ENCODE measurements at regions not wholly inside any gene's neighbourhood (a gene's known extent, or its start where the extent isn't known, plus 50 kb on each side); places are given as distances from the start of the nearest gene placed in this dataset.

DNA sequence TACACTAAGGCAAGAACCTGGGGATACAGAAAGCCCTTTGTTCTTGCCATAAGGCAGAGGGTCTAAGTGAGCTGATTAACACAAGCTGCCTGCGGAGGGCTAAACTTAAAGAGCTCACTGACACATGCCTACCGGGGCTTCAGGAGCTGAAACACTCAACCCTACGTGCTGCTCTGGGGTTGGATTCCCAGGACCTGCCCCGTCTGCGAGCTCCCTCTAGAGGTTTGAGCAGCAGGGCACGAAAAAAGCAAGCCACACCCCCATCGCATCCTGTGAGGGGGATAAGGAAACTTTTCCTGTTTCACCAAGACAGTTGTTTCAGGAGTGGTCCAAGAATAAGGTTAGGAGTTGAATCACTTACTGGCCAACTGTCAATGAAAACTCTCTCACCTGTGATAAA is 562.1 kb downstream of the TMX3 start:
- in situ Hi-C loops (cut with MboI), result no loop called here
- DNase-seq, result no peak
- Histone ChIP-seq H2AFZ (no peak overlapping the region), H3K79me2 (ENCODE audit: insufficient read depth) (no peaks in the 10 kb centered on the region), H3K9me2 (ENCODE audit: insufficient read depth) (no peaks in the 10 kb centered on the region), H4K20me1 (ENCODE audit: insufficient read depth) (no peaks in the 10 kb centered on the region), H3K27me3 (replicated peaks; ENCODE audit: insufficient read depth) (no peaks in the 10 kb centered on the region), H3K4me3 (no peak overlapping the region), H3K9ac (no peak overlapping the region), H3K4me1 (ENCODE audit: insufficient read depth) (no peaks in the 10 kb centered on the region), H3K36me3 (ENCODE audit: low read depth) (no peaks in the 10 kb centered on the region), H3F3A (ENCODE audit: insufficient read depth) (no peaks in the 10 kb centered on the region), H3K27ac (no peak overlapping the region), H3K9me3 (ENCODE audit: low read depth) (no peaks in the 10 kb centered on the region), H3K4me2 (ENCODE audit: unreplicated experiment) (no peak overlapping the region)
- no peak for TF ChIP-seq EZH2phosphoT487 (IDR thresholded peaks at IDR 0.05; ENCODE audit: insufficient read depth, low read depth)
- no peak for TF ChIP-seq EZH2 (IDR thresholded peaks at IDR 0.05; ENCODE audit: insufficient read depth, poor library complexity, severe bottlenecking)
- WGBS, 2 experiments (ENCODE audit: low coverage in 1 of 2, low lambda C conversion rate in 2 of 2, missing lambda C conversion rate in 2 of 2), result 88 to 90% methylated on average over 7 of the region's 7 CpGs

DNA sequence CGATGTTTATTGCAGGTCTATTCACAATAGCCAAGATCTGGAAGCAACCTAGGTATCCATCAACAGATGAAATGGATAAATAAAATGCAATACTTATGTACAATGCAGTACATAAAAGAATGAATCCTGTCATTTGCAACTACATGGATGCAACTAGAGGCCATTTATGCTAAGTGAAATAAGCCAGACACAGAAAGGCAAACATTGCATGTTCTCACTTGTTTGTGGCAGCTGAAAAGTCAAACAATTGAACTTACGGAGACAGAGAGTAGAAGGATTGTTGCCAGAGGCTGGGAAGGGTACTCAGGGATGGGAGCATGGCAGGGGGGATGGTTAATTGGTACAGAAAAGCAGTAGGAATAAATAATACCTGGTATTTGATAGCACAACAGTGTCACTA is 563.9 kb downstream of the TMX3 start:
- no peak overlapping the region for H3K4me3 ChIP-seq
- H2AFZ ChIP-seq, result no peak overlapping the region
- WGBS, 2 experiments (ENCODE audit: low coverage in 1 of 2, low lambda C conversion rate in 2 of 2, missing lambda C conversion rate in 2 of 2), result 87 to 95% methylated on average over 2 of the region's 2 CpGs

DNA sequence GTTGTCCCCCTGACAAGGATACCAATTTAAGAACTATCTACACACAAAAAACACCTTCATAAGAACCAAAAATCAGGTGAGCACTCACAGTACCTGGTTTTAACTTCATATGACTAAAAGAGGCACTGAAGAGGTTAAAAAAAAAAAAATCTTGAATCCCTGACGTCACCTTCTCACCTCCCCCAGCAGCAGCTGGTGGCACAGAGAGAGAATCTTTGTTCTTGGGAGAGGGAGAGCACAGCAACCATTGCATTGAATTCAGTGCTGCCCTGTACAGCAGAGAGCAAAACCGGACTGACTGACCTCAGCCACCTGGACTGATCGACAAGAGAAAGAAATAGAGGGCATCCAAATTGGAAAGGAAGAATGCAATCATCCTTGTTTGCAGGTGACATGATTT is 566.0 kb downstream of the TMX3 start:
- Histone ChIP-seq H3K36me3 (ENCODE audit: low read depth) (no peaks in the 10 kb centered on the region), H3K4me3 (no peak overlapping the region), H3K4me2 (ENCODE audit: unreplicated experiment) (no peak overlapping the region), H2AFZ (no peak overlapping the region), H3K27me3 (replicated peaks; ENCODE audit: insufficient read depth) (no peaks in the 10 kb centered on the region), H3K27ac (no peak overlapping the region), H3K4me1 (ENCODE audit: insufficient read depth) (no peaks in the 10 kb centered on the region), H3K79me2 (ENCODE audit: insufficient read depth) (no peaks in the 10 kb centered on the region), H3K9me3 (ENCODE audit: low read depth) (no peaks in the 10 kb centered on the region), H3F3A (ENCODE audit: insufficient read depth) (no peaks in the 10 kb centered on the region), H4K20me1 (ENCODE audit: insufficient read depth) (no peaks in the 10 kb centered on the region), H3K9me2 (ENCODE audit: insufficient read depth) (0 out of 2 replicates have a peak, but pooled peaks cover 3% of the 10 kb centered on the region), H3K9ac (no peak overlapping the region)
- no peak for DNase-seq
- in situ Hi-C loops (cut with MboI), result no loop called here
- WGBS, 2 experiments (ENCODE audit: low coverage in 1 of 2, low lambda C conversion rate in 2 of 2, missing lambda C conversion rate in 2 of 2), result 42 to 62% methylated on average over 3 of the region's 3 CpGs
- TF ChIP-seq EZH2phosphoT487 (IDR thresholded peaks at IDR 0.05; ENCODE audit: insufficient read depth, low read depth) (no peak), EZH2 (IDR thresholded peaks at IDR 0.05; ENCODE audit: insufficient read depth, poor library complexity, severe bottlenecking) (no peak)

More for the DNA sequence above, 563.9 kb downstream of the TMX3 start:
- in situ Hi-C loops (cut with MboI), result no loop called here
- H3K27me3 ChIP-seq (replicated peaks; ENCODE audit: insufficient read depth), result no peaks in the 10 kb centered on the region
- no peaks in the 10 kb centered on the region for H3F3A ChIP-seq (ENCODE audit: insufficient read depth)
- H4K20me1 ChIP-seq (ENCODE audit: insufficient read depth), result no peaks in the 10 kb centered on the region
- H3K4me1 ChIP-seq (ENCODE audit: insufficient read depth), result no peaks in the 10 kb centered on the region
- DNase-seq, result no peak
- no peak overlapping the region for H3K27ac ChIP-seq
- no peaks in the 10 kb centered on the region for H3K36me3 ChIP-seq (ENCODE audit: low read depth)
- H3K9me3 ChIP-seq (ENCODE audit: low read depth), result no peaks in the 10 kb centered on the region
- no peaks in the 10 kb centered on the region for H3K79me2 ChIP-seq (ENCODE audit: insufficient read depth)
- TF ChIP-seq EZH2phosphoT487 (IDR thresholded peaks at IDR 0.05; ENCODE audit: insufficient read depth, low read depth), result no peak
- TF ChIP-seq EZH2 (IDR thresholded peaks at IDR 0.05; ENCODE audit: insufficient read depth, poor library complexity, severe bottlenecking), result no peak
- 0 out of 2 replicates have a peak, but pooled peaks cover 3% of the 10 kb centered on the region for H3K9me2 ChIP-seq (ENCODE audit: insufficient read depth)
- no peak overlapping the region for H3K9ac ChIP-seq
- H3K4me2 ChIP-seq (ENCODE audit: unreplicated experiment), result no peak overlapping the region

DNA sequence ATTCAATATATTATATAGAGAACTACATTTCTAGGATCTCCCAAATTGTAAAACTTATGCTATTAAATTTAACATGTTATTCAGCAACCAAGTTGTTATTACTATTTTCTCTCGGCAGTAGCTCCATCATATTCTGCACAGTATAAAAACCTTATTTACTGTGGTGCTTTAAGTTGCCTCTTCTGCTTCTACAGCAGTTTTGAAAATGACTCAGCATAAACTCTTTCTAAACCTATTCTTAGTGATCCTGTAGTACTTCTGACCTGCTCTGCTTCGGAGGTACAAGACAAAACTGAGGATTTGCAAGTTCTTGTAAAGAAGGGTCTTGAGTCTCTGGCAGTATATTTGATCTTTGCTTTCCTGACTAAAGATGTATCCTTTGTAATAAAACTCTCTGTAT is 567.2 kb downstream of the TMX3 start:
- DNase-seq, result peak; percentile 7
- H3K4me2 ChIP-seq (ENCODE audit: unreplicated experiment), result no peak overlapping the region
- H4K20me1 ChIP-seq (ENCODE audit: insufficient read depth), result no peaks in the 10 kb centered on the region
- 0 out of 2 replicates have a peak, but pooled peaks cover 3% of the 10 kb centered on the region for H3K9me2 ChIP-seq (ENCODE audit: insufficient read depth)
- H3K9ac ChIP-seq, result no peak overlapping the region
- H3K27ac ChIP-seq, result no peak overlapping the region
- no peaks in the 10 kb centered on the region for H3K79me2 ChIP-seq (ENCODE audit: insufficient read depth)
- TF ChIP-seq EZH2phosphoT487 (IDR thresholded peaks at IDR 0.05; ENCODE audit: insufficient read depth, low read depth) (no peak), EZH2 (IDR thresholded peaks at IDR 0.05; ENCODE audit: insufficient read depth, poor library complexity, severe bottlenecking) (no peak)
- peak overlapping the region; percentile 30; the same call in 1 of the 2 replicates for H2AFZ ChIP-seq
- 88 to 90% methylated on average over 2 of the region's 2 CpGs for WGBS, 2 experiments (ENCODE audit: low coverage in 1 of 2, low lambda C conversion rate in 2 of 2, missing lambda C conversion rate in 2 of 2)
- no peaks in the 10 kb centered on the region for H3K9me3 ChIP-seq (ENCODE audit: low read depth)
- no peaks in the 10 kb centered on the region for H3K4me1 ChIP-seq (ENCODE audit: insufficient read depth)
- no peak overlapping the region for H3K4me3 ChIP-seq
- in situ Hi-C loops (cut with MboI), result no loop called here
- H3K27me3 ChIP-seq (replicated peaks; ENCODE audit: insufficient read depth), result no peaks in the 10 kb centered on the region
- H3F3A ChIP-seq (ENCODE audit: insufficient read depth), result no peaks in the 10 kb centered on the region
- H3K36me3 ChIP-seq (ENCODE audit: low read depth), result no peaks in the 10 kb centered on the region

DNA sequence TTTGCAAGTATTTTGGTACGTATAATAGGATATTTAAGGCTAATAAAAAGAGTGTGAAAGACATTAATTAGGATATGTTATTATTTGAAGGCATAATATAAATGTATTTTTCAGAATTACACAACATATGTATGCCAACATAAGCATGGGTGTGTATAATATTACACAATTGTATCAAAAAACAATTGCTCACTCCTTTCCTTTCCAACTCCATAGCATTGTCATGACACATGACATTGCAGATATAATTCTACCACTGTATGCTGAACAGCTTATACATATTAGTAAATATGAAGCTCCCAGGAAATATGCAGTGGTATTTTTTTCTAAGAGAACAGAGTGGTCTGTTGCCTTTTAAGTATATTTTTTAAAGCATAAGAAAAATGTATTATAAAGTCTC is 593.1 kb downstream of the TMX3 start:
- in situ Hi-C loops (cut with MboI), result no loop called here
- Histone ChIP-seq H3K27ac (no peak overlapping the region), H2AFZ (no peak overlapping the region), H3K4me3 (no peak overlapping the region), H4K20me1 (ENCODE audit: insufficient read depth) (no peaks in the 10 kb centered on the region), H3K4me1 (ENCODE audit: insufficient read depth) (peaks cover 12% of the 10 kb centered on the region; the same call in 1 of the 2 replicates), H3K4me2 (ENCODE audit: unreplicated experiment) (no peak overlapping the region), H3K79me2 (ENCODE audit: insufficient read depth) (no peaks in the 10 kb centered on the region), H3K9ac (no peak overlapping the region), H3K9me2 (ENCODE audit: insufficient read depth) (no peaks in the 10 kb centered on the region), H3K27me3 (replicated peaks; ENCODE audit: insufficient read depth) (no peaks in the 10 kb centered on the region), H3F3A (ENCODE audit: insufficient read depth) (no peaks in the 10 kb centered on the region), H3K9me3 (ENCODE audit: low read depth) (no peaks in the 10 kb centered on the region), H3K36me3 (ENCODE audit: low read depth) (no peaks in the 10 kb centered on the region)
- TF ChIP-seq EZH2phosphoT487 (IDR thresholded peaks at IDR 0.05; ENCODE audit: insufficient read depth, low read depth) (no peak), EZH2 (IDR thresholded peaks at IDR 0.05; ENCODE audit: insufficient read depth, poor library complexity, severe bottlenecking) (no peak)
- peak; percentile 47 for DNase-seq
- 78 to 83% methylated on average over 1 of the region's 1 CpG for WGBS, 2 experiments (ENCODE audit: low coverage in 1 of 2, low lambda C conversion rate in 2 of 2, missing lambda C conversion rate in 2 of 2)

Data from GM23248 (cell line).